T-helper 2 cell treated with Interferon-gamma antibody and Interleukin-4, amounts not matched to agents 100 ng/mL and 5 ng/mL, for 36 hours (primary cell): ENCODE measurements at regions not wholly inside any gene's neighbourhood (a gene's known extent, or its start where the extent isn't known, plus 50 kb on each side); places are given as distances from the start of the nearest gene placed in this dataset.

Experiments
- intact Hi-C: fragments of 100-400 bp; cut with micrococcal nuclease; formaldehyde crosslinking; loops from one replicate; pipeline ENCODE4 v1.15.1; 2023

GRCh38 chr6:144855375-144855774 is 570.2 kb downstream of the UTRN start:
- intact Hi-C loops = loop anchor here (10.0 kb wide), 1 partner anchor 271 kb away; no protein-coding TSS in a partner anchor

- intact Hi-C loops = loop anchor here (10.0 kb wide), 1 partner anchor 271 kb away; no protein-coding TSS in a partner anchor
These were observed 570.8 kb downstream of the UTRN start for GRCh38 chr6:144855812-144856531.

- intact Hi-C loops = loop anchor here (10.0 kb wide), 1 partner anchor 272 kb away; no protein-coding TSS in a partner anchor
These were observed 571.5 kb downstream of the UTRN start for GRCh38 chr6:144856622-144857021.

GRCh38 chr6:144857086-144857485 is 572.0 kb downstream of the UTRN start:
- intact Hi-C loops = loop anchor here (10.0 kb wide), 1 partner anchor 272 kb away; no protein-coding TSS in a partner anchor

GRCh38 chr6:144862769-144863168 is 577.6 kb downstream of the UTRN start:
- intact Hi-C loops = no loop called here

- intact Hi-C loops = no loop called here
These were observed 582.6 kb downstream of the UTRN start for GRCh38 chr6:144867761-144868160.

GRCh38 chr6:144870782-144871181 is 585.6 kb downstream of the UTRN start:
- intact Hi-C loops = no loop called here

- intact Hi-C loops = no loop called here
These were observed 588.7 kb downstream of the UTRN start for GRCh38 chr6:144873623-144874378.

GRCh38 chr6:144876689-144877088 is 591.6 kb downstream of the UTRN start:
- intact Hi-C loops = no loop called here

GRCh38 chr6:144877118-144877517 is 592.0 kb downstream of the UTRN start:
- intact Hi-C loops = no loop called here

- intact Hi-C loops = no loop called here
These were observed 593.4 kb downstream of the UTRN start for GRCh38 chr6:144878577-144878976.

GRCh38 chr6:144879436-144879835 is 594.3 kb downstream of the UTRN start:
- intact Hi-C loops = no loop called here

GRCh38 chr6:144882425-144882824 is 597.3 kb downstream of the UTRN start:
- intact Hi-C loops = no loop called here

- intact Hi-C loops = no loop called here
These were observed 598.8 kb downstream of the UTRN start for GRCh38 chr6:144883915-144884314.

GRCh38 chr6:144885817-144886216 is 600.7 kb downstream of the UTRN start:
- intact Hi-C loops = no loop called here

GRCh38 chr6:144886682-144887081 is 601.5 kb downstream of the UTRN start:
- intact Hi-C loops = no loop called here

GRCh38 chr6:144888621-144889020 is 603.5 kb downstream of the UTRN start:
- intact Hi-C loops = no loop called here

GRCh38 chr6:144893680-144894151 is 608.6 kb downstream of the UTRN start:
- intact Hi-C loops = no loop called here

GRCh38 chr6:144894240-144894639 is 609.1 kb downstream of the UTRN start:
- intact Hi-C loops = no loop called here

GRCh38 chr6:144895313-144896278 is 610.5 kb downstream of the UTRN start:
- intact Hi-C loops = no loop called here

GRCh38 chr6:144896289-144896688 is 611.2 kb downstream of the UTRN start:
- intact Hi-C loops = no loop called here
